HepG2 (cell line): ENCODE measurements at regions not wholly inside any gene's neighbourhood (a gene's known extent, or its start where the extent isn't known, plus 50 kb on each side); places are given as distances from the start of the nearest gene placed in this dataset.
A peak's percentile ranks its signal among the peaks of the same experiment; 100 is the strongest.

Experiments
- CENPX ChIP-seq: sonication (generic); formaldehyde crosslinking; IDR thresholded peaks from 2 replicates; pipeline ENCODE4 v1.9.0; 2021; ENCODE audit warnings: mild to moderate bottlenecking, missing genetic modification reagents, moderate library complexity
- FOXO1 ChIP-seq: sonication (generic); formaldehyde crosslinking; IDR thresholded peaks from 2 replicates; pipeline ENCODE4 v1.4.0; 2020; ENCODE audit warnings: missing genetic modification reagents
- HDAC2 ChIP-seq: sonication (generic); formaldehyde crosslinking; IDR thresholded peaks from 2 replicates; pipeline ENCODE4 v1.4.0; 2020; ENCODE audit warnings: missing genetic modification reagents
- MED1 ChIP-seq: sonication (generic); formaldehyde crosslinking; IDR thresholded peaks from 2 replicates; pipeline ENCODE4 v1.4.0; 2020; ENCODE audit warnings: missing genetic modification reagents
- NR2F6 ChIP-seq, 2 experiments: IDR thresholded peaks; 2 replicates each; pipeline ENCODE4 v1.6.1; 2016; ENCODE audit warnings: antibody characterized with exemption in 1 of 2, mild to moderate bottlenecking in 1 of 2
- PHF5A ChIP-seq: IDR thresholded peaks from one replicate; pipeline ENCODE4 v1.6.1; 2018; ENCODE audit warnings: low read depth, missing genetic modification reagents; ENCODE audit not compliant: unreplicated experiment
- POLR2AphosphoS2 ChIP-seq: IDR thresholded peaks from 2 replicates; pipeline ENCODE4 v1.6.1; 2011; ENCODE audit warnings: low read depth, low read length, improper control_type of control experiment
- RBFOX2 ChIP-seq: fragments of 200-400 bp; formaldehyde crosslinking; IDR thresholded peaks from 2 replicates; pipeline ENCODE4 v1.6.1; 2017; ENCODE audit warnings: low read depth, mild to moderate bottlenecking, low read length
- SPEN ChIP-seq: sonication (generic); formaldehyde crosslinking; IDR thresholded peaks from 2 replicates; pipeline ENCODE4 v1.5.1; 2020; ENCODE audit warnings: low read depth, mild to moderate bottlenecking, missing genetic modification reagents
- TOPORS ChIP-seq: sonication (generic); formaldehyde crosslinking; IDR thresholded peaks from 2 replicates; pipeline ENCODE4 v1.8.0; 2023; ENCODE audit warnings: mild to moderate bottlenecking, missing genetic modification reagents
- ZBTB20 ChIP-seq: sonication (generic); formaldehyde crosslinking; IDR thresholded peaks from 2 replicates; pipeline ENCODE4 v1.8.1; 2023; ENCODE audit warnings: missing genetic modification reagents, low read depth, mild to moderate bottlenecking, borderline replicate concordance
- ZNF251 ChIP-seq: sonication (generic); formaldehyde crosslinking; IDR thresholded peaks from 2 replicates; pipeline ENCODE4 v1.9.0; 2021; ENCODE audit warnings: mild to moderate bottlenecking, missing genetic modification reagents
- ZNF615 ChIP-seq: sonication (generic); formaldehyde crosslinking; IDR thresholded peaks from 2 replicates; pipeline ENCODE4 v1.5.0; 2020; ENCODE audit warnings: mild to moderate bottlenecking, missing genetic modification reagents, borderline replicate concordance
- ZNF724P ChIP-seq: sonication (generic); formaldehyde crosslinking; IDR thresholded peaks from 2 replicates; pipeline ENCODE4 v1.8.0; 2022; ENCODE audit warnings: missing genetic modification reagents, borderline replicate concordance
- ZNF816 ChIP-seq: sonication (generic); formaldehyde crosslinking; IDR thresholded peaks from 2 replicates; pipeline ENCODE4 v1.8.0; 2022; ENCODE audit warnings: missing genetic modification reagents, mild to moderate bottlenecking, borderline replicate concordance
- ZSCAN12 ChIP-seq: sonication (generic); formaldehyde crosslinking; IDR thresholded peaks from 2 replicates; pipeline ENCODE4 v1.9.0; 2021; ENCODE audit warnings: mild to moderate bottlenecking, missing genetic modification reagents
- ZSCAN20 ChIP-seq: sonication (generic); formaldehyde crosslinking; IDR thresholded peaks from 2 replicates; pipeline ENCODE4 v1.4.0; 2020; ENCODE audit warnings: missing genetic modification reagents, mild to moderate bottlenecking, borderline replicate concordance
- TF ChIP-seq, protein P1 (sequence below): IDR thresholded peaks from 2 replicates; pipeline ENCODE4 v1.6.1; 2016; ENCODE audit warnings: low read depth, missing genetic modification reagents, missing compliant biosample characterization
- TF ChIP-seq, protein P2 (sequence below): sonication (generic); formaldehyde crosslinking; IDR thresholded peaks from 2 replicates; pipeline ENCODE4 v1.5.0; 2020; ENCODE audit warnings: missing genetic modification reagents
- TF ChIP-seq, protein P3 (sequence below): sonication (generic); formaldehyde crosslinking; IDR thresholded peaks from 2 replicates; pipeline ENCODE4 v1.4.0; 2020; ENCODE audit warnings: missing genetic modification reagents
- TF ChIP-seq, protein P4 (sequence below): sonication (generic); formaldehyde crosslinking; conservative IDR thresholded peaks from 2 replicates; pipeline ENCODE4 v1.5.0; 2020; ENCODE audit warnings: missing genetic modification reagents

DNA sequence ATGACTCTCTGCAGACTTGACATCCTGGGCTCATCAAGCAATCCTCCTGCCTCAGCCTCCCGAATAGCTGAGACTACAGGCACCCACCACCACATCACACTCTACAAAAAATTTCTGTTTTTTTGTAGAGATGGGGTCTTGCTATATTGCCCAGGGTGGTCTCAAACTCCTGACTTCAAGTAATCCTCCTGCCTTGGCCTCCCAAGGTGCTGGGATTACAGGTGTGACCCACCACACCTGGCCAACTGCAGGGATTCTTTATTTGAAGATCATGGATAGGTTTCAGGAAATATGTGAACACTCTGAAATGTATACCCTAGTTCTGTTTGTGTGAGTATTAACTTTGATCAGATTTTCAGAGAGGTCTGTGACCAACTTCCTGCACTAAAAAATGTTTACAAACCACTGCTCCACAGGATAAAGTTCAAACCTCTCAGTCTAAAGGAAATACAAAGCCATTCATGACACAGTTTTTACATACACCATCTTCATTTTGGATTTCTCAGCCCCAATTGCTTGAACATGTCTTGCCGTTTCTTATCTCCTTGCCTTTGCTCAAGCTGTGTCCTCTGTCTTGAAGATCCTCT lies 252.3 kb upstream of the FGGY start (continued):
- TF ChIP-seq, protein P1, sequence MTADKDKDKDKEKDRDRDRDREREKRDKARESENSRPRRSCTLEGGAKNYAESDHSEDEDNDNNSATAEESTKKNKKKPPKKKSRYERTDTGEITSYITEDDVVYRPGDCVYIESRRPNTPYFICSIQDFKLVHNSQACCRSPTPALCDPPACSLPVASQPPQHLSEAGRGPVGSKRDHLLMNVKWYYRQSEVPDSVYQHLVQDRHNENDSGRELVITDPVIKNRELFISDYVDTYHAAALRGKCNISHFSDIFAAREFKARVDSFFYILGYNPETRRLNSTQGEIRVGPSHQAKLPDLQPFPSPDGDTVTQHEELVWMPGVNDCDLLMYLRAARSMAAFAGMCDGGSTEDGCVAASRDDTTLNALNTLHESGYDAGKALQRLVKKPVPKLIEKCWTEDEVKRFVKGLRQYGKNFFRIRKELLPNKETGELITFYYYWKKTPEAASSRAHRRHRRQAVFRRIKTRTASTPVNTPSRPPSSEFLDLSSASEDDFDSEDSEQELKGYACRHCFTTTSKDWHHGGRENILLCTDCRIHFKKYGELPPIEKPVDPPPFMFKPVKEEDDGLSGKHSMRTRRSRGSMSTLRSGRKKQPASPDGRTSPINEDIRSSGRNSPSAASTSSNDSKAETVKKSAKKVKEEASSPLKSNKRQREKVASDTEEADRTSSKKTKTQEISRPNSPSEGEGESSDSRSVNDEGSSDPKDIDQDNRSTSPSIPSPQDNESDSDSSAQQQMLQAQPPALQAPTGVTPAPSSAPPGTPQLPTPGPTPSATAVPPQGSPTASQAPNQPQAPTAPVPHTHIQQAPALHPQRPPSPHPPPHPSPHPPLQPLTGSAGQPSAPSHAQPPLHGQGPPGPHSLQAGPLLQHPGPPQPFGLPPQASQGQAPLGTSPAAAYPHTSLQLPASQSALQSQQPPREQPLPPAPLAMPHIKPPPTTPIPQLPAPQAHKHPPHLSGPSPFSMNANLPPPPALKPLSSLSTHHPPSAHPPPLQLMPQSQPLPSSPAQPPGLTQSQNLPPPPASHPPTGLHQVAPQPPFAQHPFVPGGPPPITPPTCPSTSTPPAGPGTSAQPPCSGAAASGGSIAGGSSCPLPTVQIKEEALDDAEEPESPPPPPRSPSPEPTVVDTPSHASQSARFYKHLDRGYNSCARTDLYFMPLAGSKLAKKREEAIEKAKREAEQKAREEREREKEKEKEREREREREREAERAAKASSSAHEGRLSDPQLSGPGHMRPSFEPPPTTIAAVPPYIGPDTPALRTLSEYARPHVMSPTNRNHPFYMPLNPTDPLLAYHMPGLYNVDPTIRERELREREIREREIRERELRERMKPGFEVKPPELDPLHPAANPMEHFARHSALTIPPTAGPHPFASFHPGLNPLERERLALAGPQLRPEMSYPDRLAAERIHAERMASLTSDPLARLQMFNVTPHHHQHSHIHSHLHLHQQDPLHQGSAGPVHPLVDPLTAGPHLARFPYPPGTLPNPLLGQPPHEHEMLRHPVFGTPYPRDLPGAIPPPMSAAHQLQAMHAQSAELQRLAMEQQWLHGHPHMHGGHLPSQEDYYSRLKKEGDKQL (CRISPR knock-in tag): no peak
- TF ChIP-seq, protein P2, sequence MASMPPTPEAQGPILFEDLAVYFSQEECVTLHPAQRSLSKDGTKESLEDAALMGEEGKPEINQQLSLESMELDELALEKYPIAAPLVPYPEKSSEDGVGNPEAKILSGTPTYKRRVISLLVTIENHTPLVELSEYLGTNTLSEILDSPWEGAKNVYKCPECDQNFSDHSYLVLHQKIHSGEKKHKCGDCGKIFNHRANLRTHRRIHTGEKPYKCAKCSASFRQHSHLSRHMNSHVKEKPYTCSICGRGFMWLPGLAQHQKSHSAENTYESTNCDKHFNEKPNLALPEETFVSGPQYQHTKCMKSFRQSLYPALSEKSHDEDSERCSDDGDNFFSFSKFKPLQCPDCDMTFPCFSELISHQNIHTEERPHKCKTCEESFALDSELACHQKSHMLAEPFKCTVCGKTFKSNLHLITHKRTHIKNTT (CRISPR knock-in tag): no peak
- TF ChIP-seq POLR2AphosphoS2: no peak
- no peak for TF ChIP-seq ZSCAN20 (CRISPR knock-in tag)
- TF ChIP-seq PHF5A (CRISPR knock-in tag): no peak
- TF ChIP-seq HDAC2 (CRISPR knock-in tag): peak; percentile 40; the same call in 1 of the 2 replicates
- TF ChIP-seq ZNF724P (CRISPR knock-in tag): no peak
- TF ChIP-seq TOPORS: no peak
- peak; percentile 50; the same call in 1 of the 2 replicates for TF ChIP-seq ZNF816 (CRISPR knock-in tag)
- no peak for TF ChIP-seq ZNF615
- peak; percentile 26; the same call in 1 of the 2 replicates for TF ChIP-seq ZBTB20
- TF ChIP-seq CENPX (CRISPR knock-in tag): no peak
- TF ChIP-seq, protein P3, sequence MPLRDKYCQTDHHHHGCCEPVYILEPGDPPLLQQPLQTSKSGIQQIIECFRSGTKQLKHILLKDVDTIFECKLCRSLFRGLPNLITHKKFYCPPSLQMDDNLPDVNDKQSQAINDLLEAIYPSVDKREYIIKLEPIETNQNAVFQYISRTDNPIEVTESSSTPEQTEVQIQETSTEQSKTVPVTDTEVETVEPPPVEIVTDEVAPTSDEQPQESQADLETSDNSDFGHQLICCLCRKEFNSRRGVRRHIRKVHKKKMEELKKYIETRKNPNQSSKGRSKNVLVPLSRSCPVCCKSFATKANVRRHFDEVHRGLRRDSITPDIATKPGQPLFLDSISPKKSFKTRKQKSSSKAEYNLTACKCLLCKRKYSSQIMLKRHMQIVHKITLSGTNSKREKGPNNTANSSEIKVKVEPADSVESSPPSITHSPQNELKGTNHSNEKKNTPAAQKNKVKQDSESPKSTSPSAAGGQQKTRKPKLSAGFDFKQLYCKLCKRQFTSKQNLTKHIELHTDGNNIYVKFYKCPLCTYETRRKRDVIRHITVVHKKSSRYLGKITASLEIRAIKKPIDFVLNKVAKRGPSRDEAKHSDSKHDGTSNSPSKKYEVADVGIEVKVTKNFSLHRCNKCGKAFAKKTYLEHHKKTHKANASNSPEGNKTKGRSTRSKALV (CRISPR knock-in tag): no peak
- no peak for TF ChIP-seq NR2F6 (IDR thresholded peaks at IDR 0.05)
- 0 out of 2 replicates have a peak, but pooled peaks have one; percentile 20 for TF ChIP-seq NR2F6 (CRISPR knock-in tag; IDR thresholded peaks at IDR 0.05)
- no peak for TF ChIP-seq SPEN
- TF ChIP-seq MED1 (CRISPR knock-in tag): 0 out of 2 replicates have a peak, but pooled peaks have one; percentile 47
- TF ChIP-seq, protein P4, sequence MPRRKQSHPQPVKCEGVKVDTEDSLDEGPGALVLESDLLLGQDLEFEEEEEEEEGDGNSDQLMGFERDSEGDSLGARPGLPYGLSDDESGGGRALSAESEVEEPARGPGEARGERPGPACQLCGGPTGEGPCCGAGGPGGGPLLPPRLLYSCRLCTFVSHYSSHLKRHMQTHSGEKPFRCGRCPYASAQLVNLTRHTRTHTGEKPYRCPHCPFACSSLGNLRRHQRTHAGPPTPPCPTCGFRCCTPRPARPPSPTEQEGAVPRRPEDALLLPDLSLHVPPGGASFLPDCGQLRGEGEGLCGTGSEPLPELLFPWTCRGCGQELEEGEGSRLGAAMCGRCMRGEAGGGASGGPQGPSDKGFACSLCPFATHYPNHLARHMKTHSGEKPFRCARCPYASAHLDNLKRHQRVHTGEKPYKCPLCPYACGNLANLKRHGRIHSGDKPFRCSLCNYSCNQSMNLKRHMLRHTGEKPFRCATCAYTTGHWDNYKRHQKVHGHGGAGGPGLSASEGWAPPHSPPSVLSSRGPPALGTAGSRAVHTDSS (CRISPR knock-in tag): no peak
- TF ChIP-seq FOXO1 (CRISPR knock-in tag): peak; percentile 19; the same call in 1 of the 2 replicates
- no peak for TF ChIP-seq ZNF251 (CRISPR knock-in tag)
- TF ChIP-seq RBFOX2: no peak
- TF ChIP-seq ZSCAN12 (CRISPR knock-in tag): no peak
